H54 (cell line): ENCODE measurements at regions not wholly inside any gene's neighbourhood (a gene's known extent, or its start where the extent isn't known, plus 50 kb on each side); places are given as distances from the start of the nearest gene placed in this dataset.
A peak's percentile ranks its signal among the peaks of the same experiment; 100 is the strongest.

Experiments
- DNase-seq: peaks from one replicate; pipeline ENCODE4 v3.0.0; 2011; ENCODE audit warnings: low spot score, mixed read lengths; ENCODE audit not compliant: insufficient read length
- FAIRE-seq: peaks from 3 replicates; lab custom pipeline; 2011; peaks lifted over from hg19 to GRCh38; lab: Jason Lieb, UNC
- POLR2A ChIP-seq: IDR thresholded peaks from 2 replicates; pipeline ENCODE4 v1.6.1; 2011; ENCODE audit warnings: low read depth, mild to moderate bottlenecking, low read length

GRCh38 chr5:68949256-68949655 lies 144.6 kb upstream of the SLC30A5 start:
- no peak for TF ChIP-seq POLR2A
- no peak for FAIRE-seq
- DNase-seq = no peak

- DNase-seq (no peak), FAIRE-seq (no peak)
- no peak for TF ChIP-seq POLR2A
Measured at GRCh38 chr5:68949711-68950110, 144.1 kb upstream of the SLC30A5 start.

GRCh38 chr5:68950125-68950524 lies 143.7 kb upstream of the SLC30A5 start:
- no peak for DNase-seq
- TF ChIP-seq POLR2A = no peak
- no peak for FAIRE-seq

GRCh38 chr5:68950930-68951329 lies 142.9 kb upstream of the SLC30A5 start:
- DNase-seq = no peak
- no peak for FAIRE-seq
- no peak for TF ChIP-seq POLR2A

GRCh38 chr5:68953231-68953874 lies 140.5 kb upstream of the SLC30A5 start:
- FAIRE-seq = no peak
- no peak for DNase-seq
- no peak for TF ChIP-seq POLR2A

GRCh38 chr5:68953875-68954617 lies 139.8 kb upstream of the SLC30A5 start:
- no peak for FAIRE-seq
- no peak for TF ChIP-seq POLR2A
- no peak for DNase-seq

- no peak for DNase-seq
- no peak for TF ChIP-seq POLR2A
- FAIRE-seq = no peak
Measured at GRCh38 chr5:68954618-68954910, 139.2 kb upstream of the SLC30A5 start.

GRCh38 chr5:68957591-68957990 lies 136.2 kb upstream of the SLC30A5 start:
- TF ChIP-seq POLR2A = no peak
- FAIRE-seq = no peak
- DNase-seq = no peak

- FAIRE-seq = no peak
- no peak for DNase-seq
- TF ChIP-seq POLR2A = no peak
Measured at GRCh38 chr5:68958428-68958827, 135.4 kb upstream of the SLC30A5 start.

GRCh38 chr5:68960456-68960855 lies 133.4 kb upstream of the SLC30A5 start:
- FAIRE-seq = no peak
- DNase-seq = no peak
- no peak for TF ChIP-seq POLR2A

GRCh38 chr5:68960961-68961360 lies 132.9 kb upstream of the SLC30A5 start:
- no peak for FAIRE-seq

GRCh38 chr5:68961762-68962161 lies 132.1 kb upstream of the SLC30A5 start:
- DNase-seq (no peak), FAIRE-seq (no peak)
- TF ChIP-seq POLR2A = no peak

More at GRCh38 chr5:68960961-68961360, 132.9 kb upstream of the SLC30A5 start:
- DNase-seq = no peak
- TF ChIP-seq POLR2A = no peak

GRCh38 chr5:68962757-68963484 lies 130.9 kb upstream of the SLC30A5 start:
- DNase-seq = peak; percentile 34
- TF ChIP-seq POLR2A = no peak
- FAIRE-seq = no peak

GRCh38 chr5:68964679-68965078 lies 129.1 kb upstream of the SLC30A5 start:
- FAIRE-seq (no peak), DNase-seq (no peak)
- no peak for TF ChIP-seq POLR2A
